SKM-1 treated with dmso at 0.1 percent for 144 hours (cell line): ENCODE measurements at regions not wholly inside any gene's neighbourhood (a gene's known extent, or its start where the extent isn't known, plus 50 kb on each side); places are given as distances from the start of the nearest gene placed in this dataset.

ENCODE experiments used
- DNase-seq: peaks from one replicate; lab custom pipeline; 2025; ENCODE audit not compliant: unreplicated experiment; lab: John Stamatoyannopoulos, UW

- DNase-seq = no peak
Measured at GRCh38 chr12:62205346-62205745, 54.9 kb upstream of the USP15 start.

GRCh38 chr12:62207248-62207647 is 53.0 kb upstream of the USP15 start:
- no peak for DNase-seq
